Ishikawa (cell line): ENCODE measurements at regions not wholly inside any gene's neighbourhood (a gene's known extent, or its start where the extent isn't known, plus 50 kb on each side); places are given as distances from the start of the nearest gene placed in this dataset.

Experiments
- CEBPB ChIP-seq: IDR thresholded peaks from 2 replicates; pipeline ENCODE4 v1.6.1; 2012
- CREB1 ChIP-seq: IDR thresholded peaks from 2 replicates; pipeline ENCODE4 v1.6.1; 2012; ENCODE audit warnings: low read depth
- EGR1 ChIP-seq: IDR thresholded peaks from 2 replicates; pipeline ENCODE4 v1.6.1; 2012
- EP300 ChIP-seq: IDR thresholded peaks from 2 replicates; pipeline ENCODE4 v1.6.1; 2012; ENCODE audit warnings: borderline replicate concordance
- FOXM1 ChIP-seq: IDR thresholded peaks from 2 replicates; pipeline ENCODE4 v1.6.1; 2012; ENCODE audit warnings: low read depth, borderline replicate concordance
- MAX ChIP-seq: IDR thresholded peaks from 2 replicates; pipeline ENCODE4 v1.6.1; 2012
- NFIC ChIP-seq: IDR thresholded peaks from 2 replicates; pipeline ENCODE4 v1.6.1; 2012
- RAD21 ChIP-seq: IDR thresholded peaks from 2 replicates; pipeline ENCODE4 v1.6.1; 2012; ENCODE audit warnings: low read depth
- REST ChIP-seq: IDR thresholded peaks from 2 replicates; pipeline ENCODE4 v1.6.1; 2012; ENCODE audit warnings: low read depth, mild to moderate bottlenecking
- TAF1 ChIP-seq: IDR thresholded peaks from 2 replicates; pipeline ENCODE4 v1.6.1; 2012; ENCODE audit warnings: low read depth, mild to moderate bottlenecking
- TCF12 ChIP-seq: IDR thresholded peaks from 2 replicates; pipeline ENCODE4 v1.6.1; 2012; ENCODE audit warnings: low read depth
- TEAD4 ChIP-seq: IDR thresholded peaks from 2 replicates; pipeline ENCODE4 v1.6.1; 2012
- USF1 ChIP-seq: IDR thresholded peaks from 2 replicates; pipeline ENCODE4 v1.6.1; 2012
- YY1 ChIP-seq: IDR thresholded peaks from 2 replicates; pipeline ENCODE4 v1.6.1; 2012; ENCODE audit warnings: low read depth
- ZBTB7A ChIP-seq: IDR thresholded peaks from 2 replicates; pipeline ENCODE4 v1.6.1; 2012; ENCODE audit warnings: low read depth

- TF ChIP-seq YY1 (no peak), USF1 (no peak), EGR1 (no peak), MAX (no peak), CREB1 (no peak), TAF1 (no peak), TCF12 (no peak), TEAD4 (no peak), RAD21 (no peak), ZBTB7A (no peak), REST (no peak), FOXM1 (no peak)
Observed at GRCh38 chr6:91976797-91977196, 1389.9 kb upstream of the MAP3K7 start.

GRCh38 chr6:91970700-91971099, 1383.8 kb upstream of the MAP3K7 start:
- TF ChIP-seq YY1, result no peak
- no peak for TF ChIP-seq TEAD4
- TF ChIP-seq ZBTB7A, result no peak
- no peak for TF ChIP-seq TAF1
- TF ChIP-seq CEBPB, result no peak
- TF ChIP-seq FOXM1, result no peak
- TF ChIP-seq RAD21, result no peak
- no peak for TF ChIP-seq MAX
- TF ChIP-seq USF1, result no peak
- no peak for TF ChIP-seq EP300
- no peak for TF ChIP-seq EGR1
- TF ChIP-seq NFIC, result no peak
- TF ChIP-seq CREB1, result no peak

- TF ChIP-seq TCF12 (no peak), CEBPB (no peak)
Observed at GRCh38 chr6:91965872-91966271, 1379.0 kb upstream of the MAP3K7 start.

- TF ChIP-seq FOXM1 (no peak), USF1 (no peak), TAF1 (no peak), RAD21 (no peak), REST (no peak), NFIC (no peak), EP300 (no peak), CEBPB (no peak), CREB1 (no peak), TEAD4 (no peak)
Observed at GRCh38 chr6:91961671-91962070, 1374.8 kb upstream of the MAP3K7 start.

GRCh38 chr6:91961236-91961635, 1374.4 kb upstream of the MAP3K7 start:
- TF ChIP-seq ZBTB7A (no peak), TEAD4 (no peak), FOXM1 (no peak), RAD21 (no peak), REST (no peak), CEBPB (no peak), TCF12 (no peak), TAF1 (no peak)
